Suprapubic skin (tissue), 4 donors: ENCODE measurements at regions not wholly inside any gene's neighbourhood (a gene's known extent, or its start where the extent isn't known, plus 50 kb on each side); places are given as distances from the start of the nearest gene placed in this dataset.

ENCODE experiments used
- DNase-seq, 2 donors: peaks; one replicate each; pipeline ENCODE4 v3.0.0-alpha.2; 2019; ENCODE audit warnings: low spot score in 2 of 2
- H3K27ac ChIP-seq: fragments of 200-600 bp; sonication (generic); one replicate; pipeline ENCODE4 v1.5.1; 2019
- H3K27me3 ChIP-seq: fragments of 200-600 bp; sonication (generic); one replicate; pipeline ENCODE4 v1.5.1; 2019
- H3K36me3 ChIP-seq: fragments of 200-600 bp; sonication (generic); one replicate; pipeline ENCODE4 v1.5.1; 2019
- H3K4me1 ChIP-seq: fragments of 200-600 bp; sonication (generic); one replicate; pipeline ENCODE4 v1.5.1; 2019
- H3K4me3 ChIP-seq: fragments of 200-600 bp; sonication (generic); one replicate; pipeline ENCODE4 v1.5.1; 2019; ENCODE audit warnings: mild to moderate bottlenecking
- H3K9me3 ChIP-seq: fragments of 200-600 bp; sonication (generic); one replicate; pipeline ENCODE4 v1.5.1; 2019
- CTCF ChIP-seq, 2 donors: fragments of 200-600 bp in 1 of 2; fragments of 450-650 bp in 1 of 2; sonication (generic) in 1 of 2; IDR thresholded peaks; one replicate each; pipeline ENCODE4 v1.5.1; 2016 to 2019; ENCODE audit warnings: antibody characterized with exemption in 2 of 2, mild to moderate bottlenecking in 1 of 2, moderate library complexity in 1 of 2
- EP300 ChIP-seq: sonication (generic); formaldehyde crosslinking; IDR thresholded peaks from one replicate; pipeline ENCODE4 v1.6.1; 2017; ENCODE audit warnings: antibody characterized with exemption
- POLR2A ChIP-seq, 2 donors: fragments of 450-650 bp; IDR thresholded peaks; one replicate each; pipeline ENCODE4 v1.6.1; 2017; ENCODE audit warnings: antibody characterized with exemption in 2 of 2, mild to moderate bottlenecking in 2 of 2, moderate library complexity in 2 of 2
- POLR2AphosphoS5 ChIP-seq, 3 donors: sonication (generic); formaldehyde crosslinking; IDR thresholded peaks; one replicate each; pipeline ENCODE4 v1.6.1; 2017; ENCODE audit warnings: antibody characterized with exemption in 3 of 3
- WGBS: methylation state at CpG from one replicate; pipeline ENCODE4 v1.1.5; 2018; 5-methylcytosine and 5-hydroxymethylcytosine counted together

GRCh38 chr9:28930766-28931165 is 1357.5 kb upstream of the C9orf72 start:
- Histone ChIP-seq H3K27ac (no peak overlapping the region), H3K9me3 (no peaks in the 10 kb centered on the region), H3K27me3 (peaks cover 6% of the 10 kb centered on the region), H3K36me3 (no peaks in the 10 kb centered on the region), H3K4me3 (no peak overlapping the region), H3K4me1 (peaks cover 6% of the 10 kb centered on the region)
- WGBS = 57% methylated on average over 3 of the region's 3 CpGs
- no peak for DNase-seq
- TF ChIP-seq POLR2A (IDR thresholded peaks at IDR 0.05) (no peak), POLR2AphosphoS5 (IDR thresholded peaks at IDR 0.05) (no peak), EP300 (no peak)

DNA sequence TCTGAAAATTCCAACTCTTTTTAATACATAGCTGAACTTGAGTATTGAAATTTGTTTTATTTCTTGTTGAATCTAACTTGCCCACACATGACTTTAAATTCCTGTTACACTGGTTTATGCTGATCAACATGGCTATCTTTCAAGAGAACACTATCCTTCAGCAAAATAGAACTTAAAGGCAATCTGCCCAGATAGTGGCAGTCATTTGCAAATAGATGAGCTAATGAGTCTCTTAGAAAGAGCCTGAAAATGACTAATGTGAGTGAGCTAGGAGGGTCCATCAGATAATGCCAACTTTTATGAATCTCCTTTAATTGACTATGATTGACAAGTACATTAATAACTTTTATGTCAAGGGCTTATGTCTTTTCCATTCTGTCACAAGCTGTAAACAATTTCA is 1360.8 kb upstream of the C9orf72 start:
- no peak for DNase-seq
- Histone ChIP-seq H3K36me3 (no peaks in the 10 kb centered on the region), H3K4me3 (no peak overlapping the region), H3K27me3 (no peaks in the 10 kb centered on the region), H3K4me1 (peaks cover 2% of the 10 kb centered on the region), H3K9me3 (no peaks in the 10 kb centered on the region), H3K27ac (no peak overlapping the region)
- no peak for TF ChIP-seq EP300

GRCh38 chr9:28938981-28939380 is 1365.7 kb upstream of the C9orf72 start:
- no peaks in the 10 kb centered on the region for H3K27me3 ChIP-seq
- H3K36me3 ChIP-seq = no peaks in the 10 kb centered on the region
- no peak overlapping the region for H3K27ac ChIP-seq
- TF ChIP-seq POLR2AphosphoS5 (IDR thresholded peaks at IDR 0.05) = no peak
- TF ChIP-seq EP300 = no peak
- no peak for TF ChIP-seq CTCF (IDR thresholded peaks at IDR 0.05)
- no peak for TF ChIP-seq POLR2A (IDR thresholded peaks at IDR 0.05)
- H3K4me1 ChIP-seq = no peaks in the 10 kb centered on the region
- DNase-seq = no peak
- H3K9me3 ChIP-seq = no peaks in the 10 kb centered on the region
- WGBS = 51% methylated on average over 3 of the region's 3 CpGs
- no peak overlapping the region for H3K4me3 ChIP-seq

DNA sequence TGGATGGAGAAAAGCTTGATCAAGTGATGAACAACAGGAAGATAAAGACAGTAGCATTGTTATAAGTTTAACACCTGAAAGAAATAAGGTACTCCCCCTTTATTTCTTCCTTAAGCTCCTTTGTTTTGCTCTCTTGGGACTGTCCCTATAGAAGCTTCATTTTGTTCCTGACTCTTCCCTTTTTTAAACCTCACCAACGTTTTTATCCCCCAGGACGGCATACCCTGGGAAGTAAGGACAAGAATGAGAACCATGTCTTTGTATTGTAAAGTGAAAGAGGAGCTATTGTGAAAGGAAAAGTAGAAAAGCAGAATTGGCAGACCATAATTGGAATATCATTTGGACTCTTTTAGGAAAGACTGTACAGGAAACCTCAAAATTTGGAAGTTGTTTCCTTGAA is 1368.6 kb upstream of the C9orf72 start:
- no peaks in the 10 kb centered on the region for H3K27me3 ChIP-seq
- no peaks in the 10 kb centered on the region for H3K4me1 ChIP-seq
- no peaks in the 10 kb centered on the region for H3K36me3 ChIP-seq
- H3K4me3 ChIP-seq = no peak overlapping the region
- H3K9me3 ChIP-seq = no peaks in the 10 kb centered on the region
- WGBS = 37% methylated on average over 2 of the region's 2 CpGs
- no peak overlapping the region for H3K27ac ChIP-seq
- no peak for DNase-seq
- TF ChIP-seq POLR2A (IDR thresholded peaks at IDR 0.05) (no peak), EP300 (no peak), CTCF (IDR thresholded peaks at IDR 0.05) (no peak), POLR2AphosphoS5 (IDR thresholded peaks at IDR 0.05) (no peak)

GRCh38 chr9:28942941-28943340 is 1369.7 kb upstream of the C9orf72 start:
- 94% methylated on average over 2 of the region's 2 CpGs for WGBS
- no peaks in the 10 kb centered on the region for H3K9me3 ChIP-seq
- H3K27ac ChIP-seq = no peak overlapping the region
- no peak overlapping the region for H3K4me3 ChIP-seq
- no peaks in the 10 kb centered on the region for H3K27me3 ChIP-seq
- TF ChIP-seq EP300 = no peak
- TF ChIP-seq CTCF (IDR thresholded peaks at IDR 0.05) = no peak
- DNase-seq = no peak
- no peaks in the 10 kb centered on the region for H3K36me3 ChIP-seq
- H3K4me1 ChIP-seq = no peaks in the 10 kb centered on the region

- Histone ChIP-seq H3K27ac (no peak overlapping the region), H3K36me3 (no peaks in the 10 kb centered on the region), H3K9me3 (no peaks in the 10 kb centered on the region), H3K4me3 (no peak overlapping the region), H3K4me1 (no peaks in the 10 kb centered on the region), H3K27me3 (no peaks in the 10 kb centered on the region)
- no peak for DNase-seq
- TF ChIP-seq POLR2AphosphoS5 (IDR thresholded peaks at IDR 0.05) (no peak), CTCF (IDR thresholded peaks at IDR 0.05) (no peak), POLR2A (IDR thresholded peaks at IDR 0.05) (no peak), EP300 (no peak)
Measured at GRCh38 chr9:28946648-28947047, 1373.4 kb upstream of the C9orf72 start.
